Astrocyte of the cerebellum (primary cell): ENCODE measurements at regions not wholly inside any gene's neighbourhood (a gene's known extent, or its start where the extent isn't known, plus 50 kb on each side); places are given as distances from the start of the nearest gene placed in this dataset.

ENCODE experiments used
- DNase-seq: peaks from one replicate; pipeline ENCODE4 v3.0.0-alpha.2; 2011; ENCODE audit warnings: low read depth
- H3K4me3 ChIP-seq: 2 replicates; pipeline ENCODE4 v1.5.1; 2011; ENCODE audit warnings: mild to moderate bottlenecking, low read depth, low read length, moderate library complexity
- in situ Hi-C: cut with HindIII; loops from 2 replicates; pipeline ENCODE4 v1.10.0; 2017; ENCODE audit warnings: low sequenced_read_pairs
- TF ChIP-seq, protein P1 (sequence below): IDR thresholded peaks from 2 replicates; pipeline ENCODE4 v1.5.1; 2012; ENCODE audit warnings: low read length, low read depth, moderate library complexity, mild to moderate bottlenecking; ENCODE audit errors: missing control alignments

- H3K4me3 ChIP-seq = no peak overlapping the region
- no peak for DNase-seq
- in situ Hi-C loops = no loop called here
- TF ChIP-seq, protein P1, sequence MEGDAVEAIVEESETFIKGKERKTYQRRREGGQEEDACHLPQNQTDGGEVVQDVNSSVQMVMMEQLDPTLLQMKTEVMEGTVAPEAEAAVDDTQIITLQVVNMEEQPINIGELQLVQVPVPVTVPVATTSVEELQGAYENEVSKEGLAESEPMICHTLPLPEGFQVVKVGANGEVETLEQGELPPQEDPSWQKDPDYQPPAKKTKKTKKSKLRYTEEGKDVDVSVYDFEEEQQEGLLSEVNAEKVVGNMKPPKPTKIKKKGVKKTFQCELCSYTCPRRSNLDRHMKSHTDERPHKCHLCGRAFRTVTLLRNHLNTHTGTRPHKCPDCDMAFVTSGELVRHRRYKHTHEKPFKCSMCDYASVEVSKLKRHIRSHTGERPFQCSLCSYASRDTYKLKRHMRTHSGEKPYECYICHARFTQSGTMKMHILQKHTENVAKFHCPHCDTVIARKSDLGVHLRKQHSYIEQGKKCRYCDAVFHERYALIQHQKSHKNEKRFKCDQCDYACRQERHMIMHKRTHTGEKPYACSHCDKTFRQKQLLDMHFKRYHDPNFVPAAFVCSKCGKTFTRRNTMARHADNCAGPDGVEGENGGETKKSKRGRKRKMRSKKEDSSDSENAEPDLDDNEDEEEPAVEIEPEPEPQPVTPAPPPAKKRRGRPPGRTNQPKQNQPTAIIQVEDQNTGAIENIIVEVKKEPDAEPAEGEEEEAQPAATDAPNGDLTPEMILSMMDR = no peak
These were observed 96.7 kb upstream of the SMIM21 start for GRCh38 chr18:75524181-75524580.

GRCh38 chr18:75521816-75522215, 94.3 kb upstream of the SMIM21 start:
- TF ChIP-seq, protein P1 = no peak
- in situ Hi-C loops = no loop called here
- H3K4me3 ChIP-seq = no peak overlapping the region
- DNase-seq = no peak

DNA sequence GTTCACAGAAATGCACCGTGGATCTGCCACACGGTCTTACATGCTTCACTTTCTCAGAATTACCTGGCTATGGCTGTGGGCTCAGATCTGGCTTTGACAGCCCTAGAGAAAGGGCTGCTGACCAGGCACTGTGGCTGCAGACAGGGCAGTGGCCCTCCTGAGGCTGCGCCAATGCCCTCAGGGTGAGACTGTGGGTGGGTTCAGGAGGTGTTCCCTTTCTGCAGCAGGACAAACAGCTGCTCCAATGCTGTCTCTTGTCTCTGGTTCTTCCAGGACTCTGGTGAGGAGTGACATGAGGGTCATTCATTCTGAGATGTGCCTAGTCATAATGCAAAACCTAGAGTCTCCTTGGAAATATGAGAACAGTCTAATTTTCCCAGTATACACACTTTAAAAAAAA, 90.5 kb upstream of the SMIM21 start:
- TF ChIP-seq, protein P1 = no peak
- in situ Hi-C loops = no loop called here
- H3K4me3 ChIP-seq = no peak overlapping the region
- DNase-seq = no peak

GRCh38 chr18:75517286-75517685, 89.8 kb upstream of the SMIM21 start:
- in situ Hi-C loops = no loop called here
- H3K4me3 ChIP-seq = no peak overlapping the region
- TF ChIP-seq, protein P1 = no peak
- DNase-seq = no peak

DNA sequence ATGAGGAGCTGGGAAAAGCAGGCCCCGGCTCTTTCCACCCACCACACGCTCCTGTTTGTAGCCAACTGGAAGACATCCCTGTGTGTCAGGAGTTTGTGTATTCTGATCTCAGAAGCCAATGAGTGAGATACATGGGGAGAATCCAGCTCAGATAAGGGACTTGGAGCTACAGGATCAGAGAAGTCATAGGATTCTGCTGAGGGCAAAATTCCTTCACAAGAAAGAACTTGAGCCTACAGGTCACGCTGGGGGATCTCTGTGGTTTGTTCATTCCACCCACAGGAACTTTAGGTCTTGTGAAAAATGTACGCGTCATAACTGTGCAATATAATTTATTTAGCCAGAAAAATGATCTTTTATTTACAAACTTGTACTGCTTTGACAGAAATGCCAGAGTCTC, 80.1 kb upstream of the SMIM21 start:
- TF ChIP-seq, protein P1 = no peak
- in situ Hi-C loops = no loop called here
- DNase-seq = no peak
- H3K4me3 ChIP-seq = no peak overlapping the region

GRCh38 chr18:75506913-75507312, 79.4 kb upstream of the SMIM21 start:
- no peak for DNase-seq
- H3K4me3 ChIP-seq = no peak overlapping the region
- TF ChIP-seq, protein P1 = no peak
- in situ Hi-C loops = no loop called here

DNA sequence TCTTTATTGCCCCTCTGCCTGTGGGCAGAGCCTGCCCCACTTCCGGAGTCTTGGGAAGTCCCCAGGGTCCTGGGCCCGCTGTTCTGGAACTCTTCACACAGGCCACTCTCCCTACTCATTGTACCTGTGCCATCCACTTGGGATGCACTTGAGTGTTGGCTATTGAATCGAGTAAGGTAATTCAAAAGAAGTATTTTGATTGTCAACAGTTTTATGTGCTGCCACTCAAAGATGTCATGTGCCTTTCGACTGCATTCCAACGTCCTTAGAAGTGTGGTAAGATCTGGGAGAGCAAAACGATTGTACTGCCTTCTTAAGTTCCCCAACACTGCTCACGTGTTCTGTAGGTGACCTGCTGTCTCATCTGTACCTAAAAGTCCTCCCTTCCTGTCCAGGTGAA, 77.0 kb upstream of the SMIM21 start:
- TF ChIP-seq, protein P1 = no peak
- no peak overlapping the region for H3K4me3 ChIP-seq
- in situ Hi-C loops = no loop called here
- DNase-seq = no peak
